ENCODE measurements at regions not wholly inside any gene's neighbourhood (a gene's known extent, or its start where the extent isn't known, plus 50 kb on each side); places are given as distances from the start of the nearest gene placed in this dataset.

- TF ChIP-seq CTCF (IDR thresholded peaks at IDR 0.05; ENCODE audit: extremely low read depth in 1 of 2, insufficient read depth in 1 of 2, low read depth in 1 of 2, low read length in 2 of 2), result no peak
- TF ChIP-seq POLR2AphosphoS5 (IDR thresholded peaks at IDR 0.05; ENCODE audit: insufficient read depth, low read depth, low read length), result no peak
- TF ChIP-seq EZH2 (IDR thresholded peaks at IDR 0.05; ENCODE audit: borderline replicate concordance, low read depth, low read length, severe bottlenecking), result no peak
- no peak for TF ChIP-seq POLR2A (IDR thresholded peaks at IDR 0.05; ENCODE audit: low read depth, low read length)
Measured at GRCh38 chr15:98549741-98550140, 98.6 kb upstream of the IGF1R start.
